Right cardiac atrium (tissue), 5 donors: ENCODE measurements at regions not wholly inside any gene's neighbourhood (a gene's known extent, or its start where the extent isn't known, plus 50 kb on each side); places are given as distances from the start of the nearest gene placed in this dataset.

Experiments used
- ATAC-seq, 2 donors: fragments of 200-7000 bp; cut with Tn5 transposase; one replicate each; pipeline versions ENCODE4 v1.8.0 to v1.9.1; 2020; ENCODE audit warnings: moderate library complexity in 2 of 2, mild to moderate bottlenecking in 1 of 2
- DNase-seq, 3 donors: peaks; one replicate each; pipeline ENCODE4 v3.0.0-alpha.2; 2020
- H3K27ac ChIP-seq: one replicate; pipeline ENCODE4 v1.5.1; 2013; ENCODE audit warnings: mild to moderate bottlenecking, low read length, control low read depth, moderate library complexity
- H3K27me3 ChIP-seq: one replicate; pipeline ENCODE4 v1.6.1; 2013; ENCODE audit not compliant: control insufficient read depth, insufficient read depth
- H3K4me1 ChIP-seq: one replicate; pipeline ENCODE4 v1.6.1; 2013; ENCODE audit warnings: low read length; ENCODE audit not compliant: control insufficient read depth, insufficient read depth
- H3K4me3 ChIP-seq: one replicate; pipeline ENCODE4 v1.5.1; 2013; ENCODE audit warnings: low read length, control low read depth
- H3K9me3 ChIP-seq: one replicate; pipeline ENCODE4 v1.6.1; 2013; ENCODE audit warnings: low read length; ENCODE audit not compliant: control insufficient read depth
- WGBS: extraction: QIAGEN DNeasy Blood & Tissue Kit; methylation state at CpG from one replicate; pipeline ENCODE4 v1.1.7; 2013; 5-methylcytosine and 5-hydroxymethylcytosine counted together
- intact Hi-C, 4 donors: fragments of 100-400 bp; cut with DNase I; formaldehyde crosslinking; loops; one replicate each; pipeline versions ENCODE4 v1.11.0 to v1.14.0; 2022 to 2023
- donor health status: healthy with polysubstance abuse.
- donor health status: DM: no; HTN: yes; CAD: no.
- donor health status: DM: no; HTN: no; CAD: no.
- donor health status: DM: no; HTN: yes; CAD: no; lungs with severe emphysema.
- donor health status: DM: yes; HTN: yes; CAD: no.

DNA sequence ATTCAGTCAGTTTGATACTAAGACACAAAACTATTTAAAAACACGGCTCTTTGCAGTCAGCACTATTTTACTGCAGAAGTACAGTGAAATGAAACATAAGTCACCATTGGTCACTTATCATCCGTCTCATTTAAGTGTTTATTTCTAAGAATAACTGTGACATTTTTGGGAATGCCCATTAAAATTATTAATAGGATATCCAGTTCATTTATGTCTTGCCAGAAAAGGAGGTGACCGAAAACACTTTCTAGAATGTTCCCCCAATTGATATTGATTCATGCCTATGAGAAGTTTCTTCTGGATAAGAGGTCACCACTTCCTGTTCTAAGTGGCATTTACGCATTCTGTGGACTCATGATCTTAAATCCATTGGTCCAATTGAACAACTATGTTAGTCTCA, 477.3 kb downstream of the LIG4 start:
- ATAC-seq (no peak), DNase-seq (no peak)
- WGBS = 84% methylated on average over 4 of the region's 4 CpGs
- no peak overlapping the region for H3K4me3 ChIP-seq
- H3K4me1 ChIP-seq = no peaks in the 10 kb centered on the region
- no peak overlapping the region for H3K27ac ChIP-seq
- intact Hi-C loops = no loop called here
- no peaks in the 10 kb centered on the region for H3K9me3 ChIP-seq
- no peaks in the 10 kb centered on the region for H3K27me3 ChIP-seq

DNA sequence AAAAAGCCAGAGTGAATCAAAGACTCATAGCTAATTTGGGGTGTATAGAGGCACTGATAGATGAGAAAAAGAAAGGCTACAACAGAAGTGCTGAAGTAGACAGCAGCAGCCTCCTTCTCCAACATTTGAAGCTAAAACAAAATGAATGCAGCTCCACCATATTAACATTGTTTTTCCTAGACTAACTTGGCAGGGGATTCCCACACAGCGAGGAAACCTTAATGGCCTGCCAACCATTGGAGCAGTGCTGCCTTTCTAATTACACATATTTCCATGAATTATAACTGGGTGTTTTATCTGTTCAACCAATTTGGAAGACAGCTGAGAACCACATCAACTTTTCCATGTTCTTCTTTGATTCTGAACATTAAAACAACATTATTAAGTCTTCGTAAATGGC, 478.6 kb downstream of the LIG4 start:
- ATAC-seq (no peak), DNase-seq (no peak)
- H3K4me1 ChIP-seq = no peaks in the 10 kb centered on the region
- no peak overlapping the region for H3K4me3 ChIP-seq
- intact Hi-C loops = no loop called here
- no peaks in the 10 kb centered on the region for H3K9me3 ChIP-seq
- no peaks in the 10 kb centered on the region for H3K27me3 ChIP-seq
- 57% methylated on average over 2 of the region's 2 CpGs for WGBS
- H3K27ac ChIP-seq = no peak overlapping the region

DNA sequence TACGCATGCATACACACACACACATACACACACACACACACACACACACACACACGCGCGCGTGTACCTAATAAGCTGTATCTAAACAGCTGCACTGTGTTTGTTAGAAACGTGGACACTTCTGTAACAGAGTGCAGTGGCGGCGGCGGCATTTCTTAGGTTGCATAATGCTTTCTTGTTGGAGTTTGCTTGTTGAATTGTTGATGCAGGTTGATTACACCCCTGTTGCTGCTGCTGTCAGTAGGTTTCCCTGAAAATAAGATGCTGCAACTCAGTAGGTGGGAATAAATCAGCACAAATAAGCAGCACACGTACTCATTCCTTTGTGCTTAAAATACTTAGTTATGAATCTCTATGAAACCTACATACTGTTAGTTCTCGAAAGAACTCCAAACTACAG, 479.2 kb downstream of the LIG4 start:
- intact Hi-C loops = no loop called here
- Histone ChIP-seq H3K4me3 (no peak overlapping the region), H3K27me3 (no peaks in the 10 kb centered on the region), H3K9me3 (no peaks in the 10 kb centered on the region), H3K4me1 (no peaks in the 10 kb centered on the region), H3K27ac (no peak overlapping the region)
- DNase-seq = no peak
- WGBS = 76% methylated on average over 11 of the region's 11 CpGs
- no peak for ATAC-seq

DNA sequence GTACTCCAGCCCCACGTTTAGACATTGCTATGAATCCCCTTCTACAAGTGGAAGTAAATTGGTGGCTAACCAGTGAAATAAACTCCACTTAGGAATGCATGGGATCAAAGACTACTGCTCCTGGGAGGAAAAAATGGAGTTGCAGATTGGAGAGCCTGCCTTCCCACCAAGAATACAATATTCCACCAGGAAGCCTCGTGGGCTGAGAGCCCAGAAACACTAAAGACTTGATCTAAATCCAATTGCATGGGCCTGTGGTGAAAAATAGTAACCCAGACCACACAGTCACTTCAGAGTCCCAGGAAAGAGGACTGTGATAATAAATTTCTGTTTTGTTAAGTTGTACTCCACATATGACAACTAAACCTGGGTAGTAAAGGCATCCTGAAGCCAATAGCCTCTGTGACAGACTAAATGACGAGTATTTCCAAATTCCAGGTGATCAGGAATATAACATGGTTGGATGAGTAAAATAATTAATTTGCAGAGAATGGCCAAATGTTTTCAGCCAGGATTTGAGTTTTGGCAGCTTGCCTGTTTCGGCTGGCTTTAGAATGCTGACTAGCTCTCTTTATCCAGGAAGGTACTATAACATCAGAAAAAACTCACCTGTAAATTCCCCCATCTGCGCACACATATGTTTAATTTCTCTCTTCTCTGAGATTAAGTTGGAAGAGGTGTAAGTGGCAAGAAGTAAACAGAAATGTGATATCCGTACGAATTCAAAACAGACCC, 480.3 kb downstream of the LIG4 start:
- ATAC-seq (no peak), DNase-seq (no peak)
- intact Hi-C loops = no loop called here
- Histone ChIP-seq H3K27me3 (no peaks in the 10 kb centered on the region), H3K9me3 (no peaks in the 10 kb centered on the region), H3K4me1 (no peaks in the 10 kb centered on the region), H3K27ac (no peak overlapping the region), H3K4me3 (no peak overlapping the region)
- 62% methylated on average over 7 of the region's 7 CpGs for WGBS

DNA sequence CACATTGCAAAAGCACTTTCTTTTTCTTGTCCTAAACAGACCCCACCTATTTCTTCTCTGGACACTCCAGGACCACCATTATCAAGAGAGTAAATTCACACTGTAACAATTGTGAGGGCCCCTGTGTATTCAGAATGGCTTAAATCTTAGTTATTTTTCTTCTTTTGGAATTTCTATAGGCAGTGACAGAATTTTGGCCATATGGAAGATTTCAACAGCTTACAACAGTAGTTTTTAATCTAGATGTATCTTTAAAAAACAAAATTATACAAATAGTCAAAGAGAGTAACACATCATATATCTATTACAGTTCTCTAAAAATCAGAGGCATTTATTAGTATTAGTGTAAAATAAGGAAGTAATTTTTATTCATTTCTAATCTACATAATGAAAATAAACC, 482.1 kb downstream of the LIG4 start:
- H3K27me3 ChIP-seq = no peaks in the 10 kb centered on the region
- intact Hi-C loops = no loop called here
- no peaks in the 10 kb centered on the region for H3K4me1 ChIP-seq
- no peak overlapping the region for H3K4me3 ChIP-seq
- H3K27ac ChIP-seq = no peak overlapping the region
- DNase-seq (no peak), ATAC-seq (no peak)
- H3K9me3 ChIP-seq = no peaks in the 10 kb centered on the region

DNA sequence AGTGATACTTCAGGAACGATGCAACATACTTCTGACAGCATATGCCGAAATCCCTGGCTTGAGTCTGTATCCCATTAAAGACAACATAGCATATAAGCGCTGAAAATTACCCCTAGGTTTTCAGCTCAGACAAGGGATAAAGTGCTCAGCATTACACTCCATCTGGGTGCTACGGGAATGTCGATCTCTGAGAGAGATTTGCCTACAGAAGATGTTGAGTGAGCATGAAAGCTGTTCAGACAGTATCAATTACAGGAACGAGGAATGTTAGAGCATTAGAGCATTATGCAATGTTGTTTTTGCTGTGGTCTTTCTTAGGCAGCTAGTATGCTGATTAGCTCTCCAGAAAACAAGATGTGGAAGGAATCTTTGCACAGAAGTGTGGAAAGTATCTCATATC, 484.5 kb downstream of the LIG4 start:
- Histone ChIP-seq H3K4me1 (no peaks in the 10 kb centered on the region), H3K27me3 (no peaks in the 10 kb centered on the region), H3K27ac (no peak overlapping the region), H3K9me3 (no peaks in the 10 kb centered on the region), H3K4me3 (no peak overlapping the region)
- ATAC-seq (no peak), DNase-seq (no peak)
- intact Hi-C loops = no loop called here
- WGBS = 68% methylated on average over 6 of the region's 6 CpGs

DNA sequence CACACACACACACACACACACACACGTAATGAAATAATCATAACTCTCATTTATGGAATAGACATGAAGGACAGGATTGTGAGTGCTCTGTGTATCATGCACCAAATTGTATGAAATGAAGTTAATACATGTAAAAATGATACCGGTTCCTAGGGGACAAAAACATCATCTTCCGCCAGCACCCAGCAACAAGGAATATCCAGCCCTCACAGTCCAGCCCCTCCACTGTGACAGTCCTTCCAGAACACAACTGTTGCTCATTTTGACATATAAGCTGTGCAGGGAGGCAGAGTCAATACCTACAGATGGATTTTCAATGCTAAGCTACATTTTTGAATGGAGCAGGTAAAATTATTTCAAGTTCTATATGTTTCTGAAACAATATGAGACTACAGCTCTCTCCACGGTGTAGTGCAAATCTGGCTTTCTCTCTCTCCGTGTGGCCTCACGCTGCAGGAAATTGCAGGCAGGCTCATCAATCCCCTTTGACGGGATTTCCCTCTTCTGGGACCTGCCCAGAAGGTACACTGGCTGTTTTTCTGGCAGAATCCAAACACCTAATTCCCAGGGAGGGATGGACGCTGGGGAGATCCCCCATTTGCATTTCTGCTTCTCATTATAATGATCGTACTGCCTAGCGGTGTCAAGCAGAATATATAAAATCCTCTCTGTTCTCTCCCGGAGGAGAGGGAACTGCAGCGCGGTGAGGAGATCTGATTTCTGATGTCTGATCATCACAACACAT, 494.0 kb downstream of the LIG4 start:
- H3K4me1 ChIP-seq = no peaks in the 10 kb centered on the region
- H3K9me3 ChIP-seq = no peaks in the 10 kb centered on the region
- H3K27me3 ChIP-seq = no peaks in the 10 kb centered on the region
- no peak overlapping the region for H3K27ac ChIP-seq
- H3K4me3 ChIP-seq = no peak overlapping the region
- DNase-seq (no peak), ATAC-seq (no peak)
- 52% methylated on average over 13 of the region's 13 CpGs for WGBS
- intact Hi-C loops = no loop called here

DNA sequence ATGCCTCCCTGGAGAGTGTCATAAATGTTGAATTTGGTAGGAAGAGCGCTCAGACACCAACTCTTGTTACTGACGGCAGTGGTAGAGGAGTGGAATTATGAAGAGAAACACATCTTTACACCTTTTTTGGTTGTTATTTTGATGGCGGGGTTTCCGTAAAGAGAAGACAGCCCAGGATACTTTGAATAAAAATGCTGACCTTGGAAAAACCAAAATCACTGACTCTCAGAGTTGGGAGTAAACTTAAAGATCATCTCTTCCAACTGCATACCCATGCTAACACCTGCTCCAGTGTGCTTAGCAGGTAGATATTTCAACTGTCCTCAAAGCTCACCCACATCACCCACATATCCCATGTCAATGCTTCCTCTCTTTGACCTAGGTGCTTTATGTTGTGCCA, 498.6 kb downstream of the LIG4 start:
- WGBS = 62% methylated on average over 4 of the region's 4 CpGs
- Histone ChIP-seq H3K4me3 (no peak overlapping the region), H3K27me3 (no peaks in the 10 kb centered on the region), H3K27ac (no peak overlapping the region), H3K9me3 (no peaks in the 10 kb centered on the region), H3K4me1 (no peaks in the 10 kb centered on the region)
- intact Hi-C loops = no loop called here
- ATAC-seq (no peak), DNase-seq (no peak)

DNA sequence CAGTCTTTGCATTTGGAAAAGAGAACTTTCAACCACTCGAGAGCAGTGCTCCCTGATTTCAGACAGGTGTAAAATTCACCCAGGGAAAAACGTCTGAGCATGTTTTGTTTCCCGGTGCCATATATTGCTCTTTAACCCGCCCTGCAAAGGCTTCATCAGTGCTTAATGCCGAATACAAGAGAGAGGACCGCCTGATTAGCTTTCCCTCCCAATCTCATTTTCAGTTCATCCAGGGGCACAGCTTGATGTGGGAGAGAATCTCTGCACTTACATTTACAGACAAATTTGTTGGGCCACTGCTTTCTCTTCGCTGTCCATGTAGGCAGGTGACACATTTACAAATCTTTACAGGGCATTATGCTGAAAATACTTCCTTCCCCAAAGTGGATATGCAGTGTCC, 499.1 kb downstream of the LIG4 start:
- DNase-seq = no peak
- no peaks in the 10 kb centered on the region for H3K4me1 ChIP-seq
- intact Hi-C loops = no loop called here

DNA sequence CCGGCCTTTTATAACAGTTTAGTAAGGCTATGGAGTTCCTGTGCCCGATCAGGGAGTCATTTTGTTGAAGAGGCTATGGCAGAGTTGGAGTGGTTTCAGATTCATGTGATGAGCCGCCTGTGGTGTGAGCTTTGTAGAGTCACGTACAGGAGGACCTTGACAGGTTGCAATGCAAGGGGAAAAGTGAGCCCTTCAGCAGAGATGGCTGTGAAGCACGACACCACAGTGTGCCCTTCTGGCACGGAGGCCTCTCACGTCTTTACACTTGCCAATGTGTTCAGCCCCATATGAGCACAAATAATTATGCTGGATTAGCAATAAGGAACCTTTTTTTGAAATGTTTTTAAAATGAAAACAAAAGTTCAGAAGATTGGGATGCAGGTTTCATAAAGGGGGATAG, 499.8 kb downstream of the LIG4 start:
- intact Hi-C loops = no loop called here
- no peaks in the 10 kb centered on the region for H3K4me1 ChIP-seq
- WGBS = 74% methylated on average over 7 of the region's 7 CpGs
- no peaks in the 10 kb centered on the region for H3K27me3 ChIP-seq
- H3K27ac ChIP-seq = no peak overlapping the region
- no peaks in the 10 kb centered on the region for H3K9me3 ChIP-seq
- no peak overlapping the region for H3K4me3 ChIP-seq
- no peak for DNase-seq
- ATAC-seq = no peak

More for the DNA sequence above, 499.1 kb downstream of the LIG4 start:
- Histone ChIP-seq H3K4me3 (no peak overlapping the region), H3K27ac (no peak overlapping the region), H3K9me3 (no peaks in the 10 kb centered on the region), H3K27me3 (no peaks in the 10 kb centered on the region)
- 53% methylated on average over 7 of the region's 7 CpGs for WGBS
- no peak for ATAC-seq

DNA sequence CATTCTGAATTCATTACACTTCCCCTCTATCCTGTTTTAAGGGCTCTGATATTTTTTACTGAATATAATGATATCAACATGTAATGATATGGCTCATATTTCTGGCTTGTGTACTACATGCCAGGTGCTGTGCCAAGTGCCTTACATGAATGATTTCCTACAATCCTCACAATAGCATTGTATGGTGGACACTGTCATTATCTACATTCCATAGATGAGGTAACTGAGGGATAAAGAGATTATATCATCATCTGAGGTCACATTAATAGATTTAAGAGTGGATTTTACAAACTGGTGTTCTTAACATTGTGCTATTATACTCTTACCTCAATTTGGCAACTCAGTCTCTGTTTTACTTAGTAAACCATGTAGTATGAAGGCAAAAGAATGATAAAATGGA, 502.0 kb downstream of the LIG4 start:
- Histone ChIP-seq H3K4me3 (no peak overlapping the region), H3K27me3 (no peaks in the 10 kb centered on the region), H3K9me3 (no peaks in the 10 kb centered on the region), H3K27ac (no peak overlapping the region), H3K4me1 (no peaks in the 10 kb centered on the region)
- ATAC-seq (no peak), DNase-seq (no peak)
- intact Hi-C loops = no loop called here
